HCT116 (cell line): ENCODE measurements at regions not wholly inside any gene's neighbourhood (a gene's known extent, or its start where the extent isn't known, plus 50 kb on each side); places are given as distances from the start of the nearest gene placed in this dataset.

Source experiments
- ATAC-seq: fragments of 200-7000 bp; cut with Tn5 transposase; 2 replicates; pipeline ENCODE4 v1.9.1; 2020; ENCODE audit warnings: mild to moderate bottlenecking, moderate library complexity
- BruUV-seq: library from RNA; stranded (reverse); fragments of 400-500 nt; replicated peaks from 2 replicates; lab custom pipeline; 2021; lab: Mats Ljungman, UMichigan
- CTCF ChIA-PET: fragments of 300-600 bp; sonication (Branson Sonifier 250); formaldehyde crosslinking; loops from one replicate; lab custom pipeline; 2021; ENCODE audit warnings: antibody characterized with exemption; lab: Charles Lee
- POLR2A ChIA-PET: fragments of 300-600, 350-600 bp; sonication (Branson Sonifier 250); formaldehyde crosslinking; loops from one replicate; lab custom pipeline; 2021; ENCODE audit warnings: antibody characterized with exemption; lab: Charles Lee
- RAD21 ChIA-PET, 2 experiments: fragments of 300-600 bp; sonication (Branson Sonifier 250); formaldehyde crosslinking; loops; one replicate each; lab custom pipeline; 2023; ENCODE audit warnings: low total read pairs in 2 of 2; ENCODE audit not compliant: uncharacterized antibody in 2 of 2, unreplicated experiment in 2 of 2, low non-redundant PET in 1 of 2; lab: Charles Lee
- DNase-seq: peaks from one replicate; pipeline ENCODE4 v3.0.0-alpha.2; 2010; ENCODE audit warnings: low read depth, low spot score
- H2AFZ ChIP-seq: fragments of 200-600 bp; shearing (Covaris generic), sonication (generic); 2 replicates; pipeline ENCODE4 v1.6.1; 2017; ENCODE audit warnings: low read depth, mixed run types, mixed read lengths, antibody characterized with exemption, low read length; ENCODE audit not compliant: poor library complexity, severe bottlenecking
- H3K27ac ChIP-seq: 2 replicates; pipeline ENCODE4 v1.5.1; 2012; ENCODE audit warnings: low read depth, low read length
- H3K27me3 ChIP-seq: fragments of 200-600 bp; sonication (generic); 2 replicates; pipeline ENCODE4 v1.6.1; 2016; ENCODE audit warnings: mixed run types, low read length, mixed read lengths; ENCODE audit not compliant: insufficient read depth
- H3K36me3 ChIP-seq, 2 experiments: fragments of 200-500 bp in 1 of 2; fragments of 200-600 bp in 1 of 2; sonication (Bioruptor generic) in 1 of 2; sonication (generic) in 1 of 2; 2 replicates each; pipeline versions ENCODE4 v1.5.1 to v1.6.1; 2014 to 2016; ENCODE audit warnings: low read length in 2 of 2, inconsistent platforms in 1 of 2, mixed read lengths in 1 of 2, mixed run types in 1 of 2; ENCODE audit not compliant: insufficient read depth in 2 of 2, control insufficient read depth in 1 of 2
- H3K4me1 ChIP-seq, 2 experiments: fragments of 200-600 bp in 1 of 2; sonication (generic) in 1 of 2; 2 replicates each; pipeline versions ENCODE4 v1.5.1 to v1.6.1; 2012 to 2017; ENCODE audit warnings: low read length in 2 of 2, inconsistent platforms in 1 of 2, mild to moderate bottlenecking in 1 of 2, mixed read lengths in 1 of 2, mixed run types in 1 of 2, moderate library complexity in 1 of 2; ENCODE audit not compliant: insufficient read depth in 2 of 2, control insufficient read depth in 1 of 2
- H3K4me2 ChIP-seq: fragments of 200-600 bp; sonication (generic); 2 replicates; pipeline ENCODE4 v1.6.1; 2017; ENCODE audit warnings: mixed run types, low read length, mixed read lengths
- H3K4me3 ChIP-seq, 2 experiments: fragments of 200-600 bp in 1 of 2; sonication (generic) in 1 of 2; replicated peaks in 1 of 2; 2 replicates each; pipeline ENCODE4 v1.5.1; 2011 to 2016; ENCODE audit warnings: low read length in 2 of 2, control low read depth in 1 of 2, low read depth in 1 of 2, mild to moderate bottlenecking in 1 of 2, mixed read lengths in 1 of 2, mixed run types in 1 of 2
- H3K79me2 ChIP-seq: fragments of 200-600 bp; sonication (generic); 2 replicates; pipeline ENCODE4 v1.6.1; 2017; ENCODE audit warnings: mild to moderate bottlenecking, mixed run types, low read length, moderate library complexity, mixed read lengths; ENCODE audit not compliant: insufficient read depth
- H3K9ac ChIP-seq: fragments of 200-600 bp; sonication (generic); 2 replicates; pipeline ENCODE4 v1.6.1; 2016; ENCODE audit warnings: low read length, mixed read lengths
- H3K9me2 ChIP-seq: fragments of 200-600 bp; sonication (generic), shearing (Covaris generic); 2 replicates; pipeline ENCODE4 v1.6.1; 2017; ENCODE audit warnings: mixed run types, mild to moderate bottlenecking, moderate library complexity; ENCODE audit not compliant: insufficient read depth
- H3K9me3 ChIP-seq, 2 experiments: fragments of 200-500 bp in 1 of 2; fragments of 200-600 bp in 1 of 2; sonication (Bioruptor generic) in 1 of 2; sonication (generic) in 1 of 2; 2 replicates each; pipeline ENCODE4 v1.6.1; 2014 to 2017; ENCODE audit warnings: low read length in 2 of 2, mixed read lengths in 2 of 2, inconsistent platforms in 1 of 2, low read depth in 1 of 2, mild to moderate bottlenecking in 1 of 2, mixed run types in 1 of 2, moderate library complexity in 1 of 2; ENCODE audit not compliant: control insufficient read depth in 1 of 2, insufficient read depth in 1 of 2
- H4K20me1 ChIP-seq: fragments of 200-600 bp; sonication (generic), shearing (Covaris generic); 2 replicates; pipeline ENCODE4 v1.6.1; 2017; ENCODE audit warnings: mixed run types, mild to moderate bottlenecking, moderate library complexity; ENCODE audit not compliant: insufficient read depth
- CEBPB ChIP-seq: IDR thresholded peaks from 2 replicates; pipeline ENCODE4 v1.6.1; 2012; ENCODE audit warnings: low read depth
- EGR1 ChIP-seq: IDR thresholded peaks from 2 replicates; pipeline ENCODE4 v1.6.1; 2012; ENCODE audit warnings: low read depth
- ELF1 ChIP-seq: IDR thresholded peaks from 2 replicates; pipeline ENCODE4 v1.6.1; 2012; ENCODE audit warnings: low read depth, borderline replicate concordance
- EZH2 ChIP-seq: fragments of 200-600 bp; sonication (generic); IDR thresholded peaks from 2 replicates; pipeline ENCODE4 v1.6.1; 2017; ENCODE audit warnings: antibody characterized with exemption, mixed run types
- EZH2phosphoT487 ChIP-seq: fragments of 200-600 bp; IDR thresholded peaks from 2 replicates; pipeline ENCODE4 v1.6.1; 2018; ENCODE audit warnings: antibody characterized with exemption, borderline replicate concordance
- FOSL1 ChIP-seq: IDR thresholded peaks from 2 replicates; pipeline ENCODE4 v1.6.1; 2012; ENCODE audit warnings: low read depth
- JUND ChIP-seq: IDR thresholded peaks from 2 replicates; pipeline ENCODE4 v1.6.1; 2012
- POLR2A ChIP-seq: IDR thresholded peaks from 2 replicates; pipeline ENCODE4 v1.7.0; 2011; ENCODE audit warnings: borderline replicate concordance; ENCODE audit not compliant: insufficient read depth, insufficient read length; ENCODE audit errors: extremely low read depth
- RAD21 ChIP-seq: IDR thresholded peaks from 2 replicates; pipeline ENCODE4 v1.6.1; 2012; ENCODE audit warnings: low read depth, mild to moderate bottlenecking
- SIN3A ChIP-seq: IDR thresholded peaks from 2 replicates; pipeline ENCODE4 v1.6.1; 2012; ENCODE audit warnings: low read depth
- SRF ChIP-seq: IDR thresholded peaks from 2 replicates; pipeline ENCODE4 v1.6.1; 2012; ENCODE audit warnings: low read depth
- TCF7L2 ChIP-seq: IDR thresholded peaks from 2 replicates; pipeline ENCODE4 v1.7.0; 2011; ENCODE audit warnings: borderline replicate concordance, inconsistent platforms; ENCODE audit not compliant: insufficient read depth, insufficient read length; ENCODE audit errors: extremely low read depth
- YY1 ChIP-seq: IDR thresholded peaks from 2 replicates; pipeline ENCODE4 v1.6.1; 2011; ENCODE audit warnings: low read length, low read depth, moderate library complexity, mild to moderate bottlenecking; ENCODE audit not compliant: insufficient replicate concordance; ENCODE audit errors: extremely low read depth
- ZFX ChIP-seq: fragments of 450-650 bp; IDR thresholded peaks from 2 replicates; pipeline ENCODE4 v1.6.1; 2017
- intact Hi-C: fragments of 100-400 bp; cut with micrococcal nuclease; formaldehyde crosslinking; loops from 2 replicates; pipeline ENCODE4 v1.10.0; 2022
- TF ChIP-seq, protein P1 (sequence below): IDR thresholded peaks from 2 replicates; pipeline ENCODE4 v1.6.1; 2011; ENCODE audit warnings: mild to moderate bottlenecking, low read length, moderate library complexity; ENCODE audit not compliant: insufficient replicate concordance; ENCODE audit errors: extremely low read depth
- TF ChIP-seq, protein P2 (sequence below): IDR thresholded peaks from 2 replicates; pipeline ENCODE4 v1.6.1; 2012
- TF ChIP-seq, protein P3 (sequence below): IDR thresholded peaks from 2 replicates; pipeline ENCODE4 v1.6.1; 2012; ENCODE audit warnings: low read depth
- TF ChIP-seq, protein P4 (sequence below): IDR thresholded peaks from 2 replicates; pipeline ENCODE4 v1.6.1; 2012

DNA sequence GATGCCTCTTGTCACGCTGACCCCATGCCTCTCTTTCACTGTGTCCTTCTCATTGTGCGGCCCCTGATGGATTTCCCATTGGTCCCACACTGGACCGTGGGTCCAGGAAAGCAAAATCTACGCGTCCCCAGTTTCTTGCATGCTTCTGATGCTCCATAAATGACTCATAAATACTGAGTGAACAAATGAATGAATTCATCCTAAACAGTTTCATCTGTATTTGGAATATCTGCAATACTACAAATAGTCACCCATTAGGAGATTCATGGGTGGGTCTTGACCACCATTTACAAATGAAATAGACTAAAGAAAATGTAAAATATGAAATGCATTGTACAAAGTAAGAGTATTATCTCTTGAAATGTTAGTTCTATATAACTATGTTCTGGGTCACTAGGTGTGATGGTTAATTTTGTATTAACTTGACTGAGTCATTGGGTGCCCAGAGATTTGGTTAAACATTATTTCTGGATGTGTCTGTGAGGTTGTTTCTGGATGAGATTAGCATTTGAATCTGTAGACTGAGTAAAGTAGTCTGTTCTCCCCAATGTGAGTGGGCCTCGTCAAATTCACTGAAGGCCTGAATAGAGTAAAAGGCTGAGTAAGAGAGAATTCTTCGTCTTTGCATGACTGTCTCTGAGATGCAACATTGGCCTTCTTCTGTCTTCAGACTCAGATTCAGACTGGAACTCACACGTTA lies 448.7 kb downstream of the PREX1 start:
- Histone ChIP-seq H4K20me1 (no peaks in the 10 kb centered on the region), H3K9ac (no peak overlapping the region), H3K27me3 (no peaks in the 10 kb centered on the region), H3K9me2 (no peaks in the 10 kb centered on the region), H3K4me2 (no peak overlapping the region), H3K9me3 (no peaks in the 10 kb centered on the region), H3K4me1 (peaks cover 0 to 12% of the 10 kb centered on the region in 2 experiments; a peak in 3 of 4 replicates), H3K4me3 (no peak overlapping the region), H3K79me2 (no peaks in the 10 kb centered on the region), H2AFZ (no peak overlapping the region), H3K27ac (no peak overlapping the region), H3K36me3 (no peaks in the 10 kb centered on the region)
- CTCF ChIA-PET: no interaction called here
- DNase-seq: no peak
- TF ChIP-seq JUND (no peak), POLR2A (no peak), ELF1 (no peak), CEBPB (no peak), EGR1 (no peak), EZH2phosphoT487 (no peak), SIN3A (no peak), TCF7L2 (no peak), SRF (no peak), FOSL1 (no peak), EZH2 (no peak), RAD21 (no peak), ZFX (no peak), YY1 (no peak)
- TF ChIP-seq, protein P1, sequence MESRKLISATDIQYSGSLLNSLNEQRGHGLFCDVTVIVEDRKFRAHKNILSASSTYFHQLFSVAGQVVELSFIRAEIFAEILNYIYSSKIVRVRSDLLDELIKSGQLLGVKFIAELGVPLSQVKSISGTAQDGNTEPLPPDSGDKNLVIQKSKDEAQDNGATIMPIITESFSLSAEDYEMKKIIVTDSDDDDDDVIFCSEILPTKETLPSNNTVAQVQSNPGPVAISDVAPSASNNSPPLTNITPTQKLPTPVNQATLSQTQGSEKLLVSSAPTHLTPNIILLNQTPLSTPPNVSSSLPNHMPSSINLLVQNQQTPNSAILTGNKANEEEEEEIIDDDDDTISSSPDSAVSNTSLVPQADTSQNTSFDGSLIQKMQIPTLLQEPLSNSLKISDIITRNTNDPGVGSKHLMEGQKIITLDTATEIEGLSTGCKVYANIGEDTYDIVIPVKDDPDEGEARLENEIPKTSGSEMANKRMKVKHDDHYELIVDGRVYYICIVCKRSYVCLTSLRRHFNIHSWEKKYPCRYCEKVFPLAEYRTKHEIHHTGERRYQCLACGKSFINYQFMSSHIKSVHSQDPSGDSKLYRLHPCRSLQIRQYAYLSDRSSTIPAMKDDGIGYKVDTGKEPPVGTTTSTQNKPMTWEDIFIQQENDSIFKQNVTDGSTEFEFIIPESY: no peak
- TF ChIP-seq, protein P2, sequence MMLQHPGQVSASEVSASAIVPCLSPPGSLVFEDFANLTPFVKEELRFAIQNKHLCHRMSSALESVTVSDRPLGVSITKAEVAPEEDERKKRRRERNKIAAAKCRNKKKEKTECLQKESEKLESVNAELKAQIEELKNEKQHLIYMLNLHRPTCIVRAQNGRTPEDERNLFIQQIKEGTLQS: no peak
- TF ChIP-seq, protein P3, sequence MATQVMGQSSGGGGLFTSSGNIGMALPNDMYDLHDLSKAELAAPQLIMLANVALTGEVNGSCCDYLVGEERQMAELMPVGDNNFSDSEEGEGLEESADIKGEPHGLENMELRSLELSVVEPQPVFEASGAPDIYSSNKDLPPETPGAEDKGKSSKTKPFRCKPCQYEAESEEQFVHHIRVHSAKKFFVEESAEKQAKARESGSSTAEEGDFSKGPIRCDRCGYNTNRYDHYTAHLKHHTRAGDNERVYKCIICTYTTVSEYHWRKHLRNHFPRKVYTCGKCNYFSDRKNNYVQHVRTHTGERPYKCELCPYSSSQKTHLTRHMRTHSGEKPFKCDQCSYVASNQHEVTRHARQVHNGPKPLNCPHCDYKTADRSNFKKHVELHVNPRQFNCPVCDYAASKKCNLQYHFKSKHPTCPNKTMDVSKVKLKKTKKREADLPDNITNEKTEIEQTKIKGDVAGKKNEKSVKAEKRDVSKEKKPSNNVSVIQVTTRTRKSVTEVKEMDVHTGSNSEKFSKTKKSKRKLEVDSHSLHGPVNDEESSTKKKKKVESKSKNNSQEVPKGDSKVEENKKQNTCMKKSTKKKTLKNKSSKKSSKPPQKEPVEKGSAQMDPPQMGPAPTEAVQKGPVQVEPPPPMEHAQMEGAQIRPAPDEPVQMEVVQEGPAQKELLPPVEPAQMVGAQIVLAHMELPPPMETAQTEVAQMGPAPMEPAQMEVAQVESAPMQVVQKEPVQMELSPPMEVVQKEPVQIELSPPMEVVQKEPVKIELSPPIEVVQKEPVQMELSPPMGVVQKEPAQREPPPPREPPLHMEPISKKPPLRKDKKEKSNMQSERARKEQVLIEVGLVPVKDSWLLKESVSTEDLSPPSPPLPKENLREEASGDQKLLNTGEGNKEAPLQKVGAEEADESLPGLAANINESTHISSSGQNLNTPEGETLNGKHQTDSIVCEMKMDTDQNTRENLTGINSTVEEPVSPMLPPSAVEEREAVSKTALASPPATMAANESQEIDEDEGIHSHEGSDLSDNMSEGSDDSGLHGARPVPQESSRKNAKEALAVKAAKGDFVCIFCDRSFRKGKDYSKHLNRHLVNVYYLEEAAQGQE: no peak
- TF ChIP-seq, protein P4, sequence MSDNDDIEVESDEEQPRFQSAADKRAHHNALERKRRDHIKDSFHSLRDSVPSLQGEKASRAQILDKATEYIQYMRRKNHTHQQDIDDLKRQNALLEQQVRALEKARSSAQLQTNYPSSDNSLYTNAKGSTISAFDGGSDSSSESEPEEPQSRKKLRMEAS: no peak
- RAD21 ChIA-PET: no interaction called here
- no TSS peak for BruUV-seq
- no peak for ATAC-seq
- intact Hi-C loops: no loop called here
- POLR2A ChIA-PET: no interaction called here
